HCT116 (cell line): ENCODE measurements at regions not wholly inside any gene's neighbourhood (a gene's known extent, or its start where the extent isn't known, plus 50 kb on each side); places are given as distances from the start of the nearest gene placed in this dataset.

ENCODE experiments used
- ATAC-seq: fragments of 200-7000 bp; cut with Tn5 transposase; 2 replicates; pipeline ENCODE4 v1.9.1; 2020; ENCODE audit warnings: mild to moderate bottlenecking, moderate library complexity
- BruUV-seq: library from RNA; stranded (reverse); fragments of 400-500 nt; replicated peaks from 2 replicates; lab custom pipeline; 2021; lab: Mats Ljungman, UMichigan
- CTCF ChIA-PET: fragments of 300-600 bp; sonication (Branson Sonifier 250); formaldehyde crosslinking; loops from one replicate; lab custom pipeline; 2021; ENCODE audit warnings: antibody characterized with exemption; lab: Charles Lee
- POLR2A ChIA-PET: fragments of 300-600, 350-600 bp; sonication (Branson Sonifier 250); formaldehyde crosslinking; loops from one replicate; lab custom pipeline; 2021; ENCODE audit warnings: antibody characterized with exemption; lab: Charles Lee
- RAD21 ChIA-PET, 2 experiments: fragments of 300-600 bp; sonication (Branson Sonifier 250); formaldehyde crosslinking; loops; one replicate each; lab custom pipeline; 2023; ENCODE audit warnings: low total read pairs in 2 of 2; ENCODE audit not compliant: uncharacterized antibody in 2 of 2, unreplicated experiment in 2 of 2, low non-redundant PET in 1 of 2; lab: Charles Lee
- DNase-seq: peaks from one replicate; pipeline ENCODE4 v3.0.0-alpha.2; 2010; ENCODE audit warnings: low read depth, low spot score
- H2AFZ ChIP-seq: fragments of 200-600 bp; shearing (Covaris generic), sonication (generic); 2 replicates; pipeline ENCODE4 v1.6.1; 2017; ENCODE audit warnings: low read depth, mixed run types, mixed read lengths, antibody characterized with exemption, low read length; ENCODE audit not compliant: poor library complexity, severe bottlenecking
- H3K27ac ChIP-seq: 2 replicates; pipeline ENCODE4 v1.5.1; 2012; ENCODE audit warnings: low read depth, low read length
- H3K27me3 ChIP-seq: fragments of 200-600 bp; sonication (generic); 2 replicates; pipeline ENCODE4 v1.6.1; 2016; ENCODE audit warnings: mixed run types, low read length, mixed read lengths; ENCODE audit not compliant: insufficient read depth
- H3K36me3 ChIP-seq, 2 experiments: fragments of 200-500 bp in 1 of 2; fragments of 200-600 bp in 1 of 2; sonication (Bioruptor generic) in 1 of 2; sonication (generic) in 1 of 2; 2 replicates each; pipeline versions ENCODE4 v1.5.1 to v1.6.1; 2014 to 2016; ENCODE audit warnings: low read length in 2 of 2, inconsistent platforms in 1 of 2, mixed read lengths in 1 of 2, mixed run types in 1 of 2; ENCODE audit not compliant: insufficient read depth in 2 of 2, control insufficient read depth in 1 of 2
- H3K4me1 ChIP-seq, 2 experiments: fragments of 200-600 bp in 1 of 2; sonication (generic) in 1 of 2; 2 replicates each; pipeline versions ENCODE4 v1.5.1 to v1.6.1; 2012 to 2017; ENCODE audit warnings: low read length in 2 of 2, inconsistent platforms in 1 of 2, mild to moderate bottlenecking in 1 of 2, mixed read lengths in 1 of 2, mixed run types in 1 of 2, moderate library complexity in 1 of 2; ENCODE audit not compliant: insufficient read depth in 2 of 2, control insufficient read depth in 1 of 2
- H3K4me2 ChIP-seq: fragments of 200-600 bp; sonication (generic); 2 replicates; pipeline ENCODE4 v1.6.1; 2017; ENCODE audit warnings: mixed run types, low read length, mixed read lengths
- H3K4me3 ChIP-seq, 2 experiments: fragments of 200-600 bp in 1 of 2; sonication (generic) in 1 of 2; replicated peaks in 1 of 2; 2 replicates each; pipeline ENCODE4 v1.5.1; 2011 to 2016; ENCODE audit warnings: low read length in 2 of 2, control low read depth in 1 of 2, low read depth in 1 of 2, mild to moderate bottlenecking in 1 of 2, mixed read lengths in 1 of 2, mixed run types in 1 of 2
- H3K79me2 ChIP-seq: fragments of 200-600 bp; sonication (generic); 2 replicates; pipeline ENCODE4 v1.6.1; 2017; ENCODE audit warnings: mild to moderate bottlenecking, mixed run types, low read length, moderate library complexity, mixed read lengths; ENCODE audit not compliant: insufficient read depth
- H3K9ac ChIP-seq: fragments of 200-600 bp; sonication (generic); 2 replicates; pipeline ENCODE4 v1.6.1; 2016; ENCODE audit warnings: low read length, mixed read lengths
- H3K9me2 ChIP-seq: fragments of 200-600 bp; sonication (generic), shearing (Covaris generic); 2 replicates; pipeline ENCODE4 v1.6.1; 2017; ENCODE audit warnings: mixed run types, mild to moderate bottlenecking, moderate library complexity; ENCODE audit not compliant: insufficient read depth
- H3K9me3 ChIP-seq, 2 experiments: fragments of 200-500 bp in 1 of 2; fragments of 200-600 bp in 1 of 2; sonication (Bioruptor generic) in 1 of 2; sonication (generic) in 1 of 2; 2 replicates each; pipeline ENCODE4 v1.6.1; 2014 to 2017; ENCODE audit warnings: low read length in 2 of 2, mixed read lengths in 2 of 2, inconsistent platforms in 1 of 2, low read depth in 1 of 2, mild to moderate bottlenecking in 1 of 2, mixed run types in 1 of 2, moderate library complexity in 1 of 2; ENCODE audit not compliant: control insufficient read depth in 1 of 2, insufficient read depth in 1 of 2
- H4K20me1 ChIP-seq: fragments of 200-600 bp; sonication (generic), shearing (Covaris generic); 2 replicates; pipeline ENCODE4 v1.6.1; 2017; ENCODE audit warnings: mixed run types, mild to moderate bottlenecking, moderate library complexity; ENCODE audit not compliant: insufficient read depth
- ATF3 ChIP-seq: IDR thresholded peaks from 2 replicates; pipeline ENCODE4 v1.6.1; 2012
- CBX3 ChIP-seq: IDR thresholded peaks from 2 replicates; pipeline ENCODE4 v1.6.1; 2012; ENCODE audit warnings: low read depth
- CEBPB ChIP-seq: IDR thresholded peaks from 2 replicates; pipeline ENCODE4 v1.6.1; 2012; ENCODE audit warnings: low read depth
- CTCF ChIP-seq, 3 experiments: fragments of 200-600 bp in 1 of 3; sonication (generic) in 1 of 3; IDR thresholded peaks in 2 of 3; conservative IDR thresholded peaks in 1 of 3; 2 replicates each; pipeline ENCODE4 v1.5.1; 2012 to 2017; ENCODE audit warnings: low read depth in 2 of 3, low read length in 2 of 3, antibody characterized with exemption in 1 of 3, borderline replicate concordance in 1 of 3, control low read depth in 1 of 3, mild to moderate bottlenecking in 1 of 3, mixed read lengths in 1 of 3, mixed run types in 1 of 3, moderate library complexity in 1 of 3; ENCODE audit not compliant: insufficient read depth in 1 of 3
- EGR1 ChIP-seq: IDR thresholded peaks from 2 replicates; pipeline ENCODE4 v1.6.1; 2012; ENCODE audit warnings: low read depth
- ELF1 ChIP-seq: IDR thresholded peaks from 2 replicates; pipeline ENCODE4 v1.6.1; 2012; ENCODE audit warnings: low read depth, borderline replicate concordance
- FOSL1 ChIP-seq: IDR thresholded peaks from 2 replicates; pipeline ENCODE4 v1.6.1; 2012; ENCODE audit warnings: low read depth
- JUND ChIP-seq: IDR thresholded peaks from 2 replicates; pipeline ENCODE4 v1.6.1; 2012
- POLR2A ChIP-seq: IDR thresholded peaks from 2 replicates; pipeline ENCODE4 v1.7.0; 2011; ENCODE audit warnings: borderline replicate concordance; ENCODE audit not compliant: insufficient read depth, insufficient read length; ENCODE audit errors: extremely low read depth
- POLR2AphosphoS5 ChIP-seq: IDR thresholded peaks from 2 replicates; pipeline ENCODE4 v1.6.1; 2011; ENCODE audit warnings: mild to moderate bottlenecking, low read depth, low read length, moderate library complexity
- REST ChIP-seq: IDR thresholded peaks from 2 replicates; pipeline ENCODE4 v1.6.1; 2012; ENCODE audit warnings: low read depth
- SIN3A ChIP-seq: IDR thresholded peaks from 2 replicates; pipeline ENCODE4 v1.6.1; 2012; ENCODE audit warnings: low read depth
- SP1 ChIP-seq: IDR thresholded peaks from 2 replicates; pipeline ENCODE4 v1.6.1; 2012; ENCODE audit warnings: low read depth
- SRF ChIP-seq: IDR thresholded peaks from 2 replicates; pipeline ENCODE4 v1.6.1; 2012; ENCODE audit warnings: low read depth
- TCF7L2 ChIP-seq: IDR thresholded peaks from 2 replicates; pipeline ENCODE4 v1.7.0; 2011; ENCODE audit warnings: borderline replicate concordance, inconsistent platforms; ENCODE audit not compliant: insufficient read depth, insufficient read length; ENCODE audit errors: extremely low read depth
- ZBTB33 ChIP-seq: IDR thresholded peaks from 2 replicates; pipeline ENCODE4 v1.6.1; 2011; ENCODE audit warnings: mild to moderate bottlenecking, low read length, moderate library complexity; ENCODE audit not compliant: insufficient replicate concordance; ENCODE audit errors: extremely low read depth
- ZFX ChIP-seq: fragments of 450-650 bp; IDR thresholded peaks from 2 replicates; pipeline ENCODE4 v1.6.1; 2017
- ZNF274 ChIP-seq: fragments of 200-500 bp; sonication (Bioruptor generic); IDR thresholded peaks from 2 replicates; pipeline ENCODE4 v1.6.1; 2014; ENCODE audit warnings: mild to moderate bottlenecking, low read depth, low read length, inconsistent platforms
- intact Hi-C: fragments of 100-400 bp; cut with micrococcal nuclease; formaldehyde crosslinking; loops from 2 replicates; pipeline ENCODE4 v1.10.0; 2022

GRCh38 chrX:102808336-102808735 lies 87.8 kb downstream of the GPRASP3 start:
- no peaks in the 10 kb centered on the region for H3K4me1 ChIP-seq
- H4K20me1 ChIP-seq = no peaks in the 10 kb centered on the region
- no peak overlapping the region for H3K4me3 ChIP-seq
- BruUV-seq = no TSS peak
- no peaks in the 10 kb centered on the region for H3K27me3 ChIP-seq
- TF ChIP-seq ELF1 (no peak), CTCF (IDR thresholded peaks at IDR 0.05 in 2 of 3, conservative IDR thresholded peaks at IDR 0.05 in 1 of 3; ENCODE audit: borderline replicate concordance in 1 of 3, insufficient read depth in 1 of 3, low read depth in 2 of 3, low read length in 2 of 3) (no peak), FOSL1 (no peak), EGR1 (no peak), ZFX (no peak), POLR2A (no peak), SIN3A (no peak), CBX3 (no peak), ZBTB33 (no peak), ATF3 (no peak), CEBPB (no peak), REST (no peak), TCF7L2 (no peak), SP1 (no peak), ZNF274 (no peak), JUND (no peak), SRF (no peak), POLR2AphosphoS5 (no peak)
- H3K9ac ChIP-seq = no peak overlapping the region
- H2AFZ ChIP-seq = no peak overlapping the region
- H3K9me3 ChIP-seq = no peaks in the 10 kb centered on the region
- no peaks in the 10 kb centered on the region for H3K9me2 ChIP-seq
- CTCF ChIA-PET = no interaction called here
- H3K79me2 ChIP-seq = 0 out of 2 replicates have a peak, but pooled peaks cover 3% of the 10 kb centered on the region
- POLR2A ChIA-PET = no interaction called here
- ATAC-seq (no peak), DNase-seq (no peak)
- no peak overlapping the region for H3K27ac ChIP-seq
- no peak overlapping the region for H3K4me2 ChIP-seq
- H3K36me3 ChIP-seq = no peaks in the 10 kb centered on the region
- intact Hi-C loops = no loop called here
- RAD21 ChIA-PET = no interaction called here
